ENCODE measurements at regions not wholly inside any gene's neighbourhood (a gene's known extent, or its start where the extent isn't known, plus 50 kb on each side); places are given as distances from the start of the nearest gene placed in this dataset.
"Not testable (repeated sequence)": the region's sequence is repeated elsewhere in the genome, so short reads cannot be mapped to it uniquely, and the experiment has no call there.

GRCh38 chr10:29363930-29364329 is 75.1 kb downstream of the LYZL1 start:
- not testable (repeated sequence) for H3K4me3 ChIP-seq (ENCODE audit: low read depth, low read length); DNase-seq (ENCODE audit: low read depth)

GRCh38 chr10:29366206-29366605 is 77.3 kb downstream of the LYZL1 start:
- H3K4me3 ChIP-seq (ENCODE audit: low read depth, low read length); DNase-seq (ENCODE audit: low read depth): not testable (repeated sequence)

GRCh38 chr10:29369419-29369818 is 80.5 kb downstream of the LYZL1 start:
- DNase-seq (ENCODE audit: low read depth), result no peak
- no peak for TF ChIP-seq CTCF (IDR thresholded peaks at IDR 0.05; ENCODE audit: low read depth, low read length, missing control alignments)
- no peak overlapping the region for H3K4me3 ChIP-seq (ENCODE audit: low read depth, low read length)

- no peak for TF ChIP-seq CTCF (IDR thresholded peaks at IDR 0.05; ENCODE audit: low read depth, low read length, missing control alignments)
- no peak overlapping the region for H3K4me3 ChIP-seq (ENCODE audit: low read depth, low read length)
- no peak for DNase-seq (ENCODE audit: low read depth)
Measured at GRCh38 chr10:29370097-29371092, 81.5 kb downstream of the LYZL1 start.

GRCh38 chr10:29372920-29373319 is 84.0 kb downstream of the LYZL1 start:
- no peak overlapping the region for H3K4me3 ChIP-seq (ENCODE audit: low read depth, low read length)
- TF ChIP-seq CTCF (IDR thresholded peaks at IDR 0.05; ENCODE audit: low read depth, low read length, missing control alignments), result no peak

GRCh38 chr10:29374162-29374561 is 85.3 kb downstream of the LYZL1 start:
- no peak for TF ChIP-seq CTCF (IDR thresholded peaks at IDR 0.05; ENCODE audit: low read depth, low read length, missing control alignments)
- DNase-seq (ENCODE audit: low read depth), result no peak
- H3K4me3 ChIP-seq (ENCODE audit: low read depth, low read length), result no peak overlapping the region

More at GRCh38 chr10:29372920-29373319, 84.0 kb downstream of the LYZL1 start:
- no peak for DNase-seq (ENCODE audit: low read depth)

GRCh38 chr10:29375888-29376287 is 87.0 kb downstream of the LYZL1 start:
- DNase-seq (ENCODE audit: low read depth), result no peak
- H3K4me3 ChIP-seq (ENCODE audit: low read depth, low read length), result no peak overlapping the region
- no peak for TF ChIP-seq CTCF (IDR thresholded peaks at IDR 0.05; ENCODE audit: low read depth, low read length, missing control alignments)

All from GM12864 (cell line).